Thoracic aorta (tissue), 2 donors: ENCODE measurements at regions not wholly inside any gene's neighbourhood (a gene's known extent, or its start where the extent isn't known, plus 50 kb on each side); places are given as distances from the start of the nearest gene placed in this dataset.

Experiments
- ATAC-seq: fragments of 150-250 bp; one replicate; pipeline ENCODE4 v1.8.0; 2017; ENCODE audit warnings: low read depth; ENCODE audit not compliant: insufficient number of reproducible peaks, low FRiP score
- DNase-seq: peaks from one replicate; pipeline ENCODE4 v3.0.0-alpha.2; 2020; ENCODE audit warnings: low spot score
- H3K27ac ChIP-seq, 2 donors: fragments of 200-600 bp; sonication (generic); 1 replicate in 1 of 2; 2 replicates in 1 of 2; pipeline ENCODE4 v1.5.1; 2016; ENCODE audit warnings: mild to moderate bottlenecking in 2 of 2, moderate library complexity in 2 of 2
- H3K27me3 ChIP-seq: fragments of 200-600 bp; sonication (generic); replicated peaks from 2 replicates; pipeline ENCODE4 v1.6.0; 2016; ENCODE audit warnings: mild to moderate bottlenecking; ENCODE audit not compliant: insufficient read depth
- H3K36me3 ChIP-seq: fragments of 200-600 bp; sonication (generic); one replicate; pipeline ENCODE4 v1.5.1; 2016
- H3K4me1 ChIP-seq, 2 donors: fragments of 200-600 bp; sonication (generic); 1 replicate in 1 of 2; 2 replicates in 1 of 2; pipeline versions ENCODE4 v1.5.1 to v1.6.0; 2016; ENCODE audit warnings: low read depth in 2 of 2, mild to moderate bottlenecking in 1 of 2; ENCODE audit not compliant: control insufficient read depth in 1 of 2
- H3K4me3 ChIP-seq: fragments of 200-600 bp; sonication (generic); 2 replicates; pipeline ENCODE4 v1.5.1; 2016; ENCODE audit warnings: mild to moderate bottlenecking
- H3K9me3 ChIP-seq: fragments of 200-600 bp; sonication (generic); 2 replicates; pipeline ENCODE4 v1.5.1; 2016
- CTCF ChIP-seq: fragments of 200-600 bp; sonication (generic); IDR thresholded peaks from one replicate; pipeline ENCODE4 v1.5.1; 2019; ENCODE audit warnings: antibody characterized with exemption

DNA sequence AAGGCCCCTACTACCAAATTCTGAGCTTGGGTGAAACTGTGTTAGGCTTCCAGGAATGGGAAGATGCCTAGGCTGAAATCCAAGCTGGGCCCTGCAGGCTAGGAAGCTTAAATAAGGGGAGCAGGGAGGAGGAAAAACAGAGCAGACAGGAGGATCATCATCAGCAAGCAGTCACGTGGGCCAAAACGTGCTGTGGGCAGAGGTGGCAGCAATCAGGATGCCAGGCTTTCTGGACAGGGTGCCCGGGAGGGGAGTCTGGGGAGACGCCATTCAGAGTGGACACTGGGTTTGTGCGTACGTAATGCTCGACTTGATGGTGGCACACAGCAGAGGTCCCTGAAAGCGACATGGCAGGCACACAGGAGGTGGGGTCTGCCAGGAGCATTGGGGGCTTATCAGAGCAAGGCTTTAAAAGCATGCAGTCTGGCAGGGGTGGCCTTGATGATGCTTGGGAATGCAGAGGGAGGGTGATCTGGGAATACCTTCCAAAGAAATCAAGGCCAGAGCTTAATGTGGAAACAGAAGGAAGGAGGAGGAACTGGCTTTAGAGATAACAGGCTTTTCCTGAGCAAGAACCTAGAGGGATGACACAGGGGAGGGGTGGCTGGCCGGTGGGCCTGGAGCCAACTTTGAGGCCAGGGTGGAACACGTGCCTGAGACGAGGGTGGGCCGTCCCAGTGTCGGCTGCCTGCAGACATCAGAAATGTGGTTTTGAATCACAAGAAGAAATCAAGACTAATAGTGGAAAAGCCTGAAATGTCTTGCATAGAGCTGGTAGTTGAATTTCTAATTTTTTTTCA, 212.5 kb downstream of the GADD45G start:
- ATAC-seq (no peak), DNase-seq (no peak)
- Histone ChIP-seq H3K27me3 (no peaks in the 10 kb centered on the region), H3K4me1 (peaks cover 0 to 28% of the 10 kb centered on the region in 2 donors), H3K4me3 (no peak overlapping the region), H3K36me3 (no peaks in the 10 kb centered on the region), H3K27ac (no peak overlapping the region), H3K9me3 (no peaks in the 10 kb centered on the region)
- TF ChIP-seq CTCF = no peak

GRCh38 chr9:89820337-89820736, 215.5 kb downstream of the GADD45G start:
- Histone ChIP-seq H3K27ac (no peak overlapping the region), H3K36me3 (no peaks in the 10 kb centered on the region), H3K9me3 (no peaks in the 10 kb centered on the region), H3K4me3 (no peak overlapping the region), H3K27me3 (no peaks in the 10 kb centered on the region), H3K4me1 (peaks cover 0 to 17% of the 10 kb centered on the region in 2 donors)
- DNase-seq (no peak), ATAC-seq (no peak)
- no peak for TF ChIP-seq CTCF

DNA sequence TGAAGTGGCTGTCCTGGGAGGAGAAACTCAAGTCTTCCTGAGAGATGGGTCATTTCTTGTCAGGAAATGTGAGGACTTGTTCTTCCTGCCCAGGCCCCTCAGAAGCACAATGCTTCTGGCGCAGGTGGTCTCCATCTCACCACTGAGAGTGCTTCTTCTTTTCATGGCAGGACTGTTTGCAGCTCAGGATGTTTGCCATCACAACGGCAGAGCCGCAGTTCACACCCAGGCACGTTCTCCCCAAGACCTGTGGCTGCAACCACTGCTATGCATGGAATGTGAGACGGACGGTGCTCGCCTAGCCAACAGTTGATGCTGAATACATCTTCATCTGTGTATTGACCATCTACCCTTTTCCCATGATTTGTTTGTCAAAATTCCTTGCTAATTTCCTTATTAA, 216.3 kb downstream of the GADD45G start:
- no peak for DNase-seq
- no peak for TF ChIP-seq CTCF

DNA sequence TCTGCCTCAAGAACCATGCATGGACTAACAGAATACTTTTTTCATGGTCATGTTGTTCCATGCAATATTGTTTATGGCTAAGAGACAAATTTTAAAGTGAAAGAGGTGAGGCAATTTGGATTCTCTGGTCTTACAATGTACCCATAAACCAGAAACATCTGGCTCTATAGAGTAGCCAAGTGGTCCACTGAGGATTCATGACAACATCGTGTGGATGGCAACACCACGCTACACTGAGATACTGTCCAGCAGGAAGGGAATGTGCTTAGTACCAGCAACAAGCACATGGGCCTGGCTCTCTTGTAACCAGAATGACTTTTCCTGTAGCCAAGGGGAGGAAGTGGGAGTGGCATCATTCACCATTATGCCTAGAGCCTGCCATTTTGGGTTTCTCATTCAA, 218.2 kb downstream of the GADD45G start:
- TF ChIP-seq CTCF = no peak
- Histone ChIP-seq H3K9me3 (no peaks in the 10 kb centered on the region), H3K36me3 (no peaks in the 10 kb centered on the region), H3K4me3 (no peak overlapping the region), H3K27me3 (no peaks in the 10 kb centered on the region), H3K27ac (no peak overlapping the region), H3K4me1 (no peaks in the 10 kb centered on the region)
- DNase-seq (no peak), ATAC-seq (no peak)

More for the DNA sequence above, 216.3 kb downstream of the GADD45G start:
- no peak for ATAC-seq
- no peaks in the 10 kb centered on the region for H3K27me3 ChIP-seq
- H3K9me3 ChIP-seq = no peaks in the 10 kb centered on the region
- H3K27ac ChIP-seq = no peak overlapping the region
- H3K36me3 ChIP-seq = no peaks in the 10 kb centered on the region
- no peak overlapping the region for H3K4me3 ChIP-seq
- peaks cover 0 to 16% of the 10 kb centered on the region in 2 donors for H3K4me1 ChIP-seq

GRCh38 chr9:89825669-89826068, 220.9 kb downstream of the GADD45G start:
- no peak for TF ChIP-seq CTCF
- DNase-seq = no peak
- Histone ChIP-seq H3K27me3 (no peaks in the 10 kb centered on the region), H3K36me3 (no peaks in the 10 kb centered on the region), H3K4me1 (no peaks in the 10 kb centered on the region), H3K27ac (no peak overlapping the region), H3K4me3 (no peak overlapping the region), H3K9me3 (no peaks in the 10 kb centered on the region)
- ATAC-seq = no peak
